ENCODE measurements at regions not wholly inside any gene's neighbourhood (a gene's known extent, or its start where the extent isn't known, plus 50 kb on each side); places are given as distances from the start of the nearest gene placed in this dataset.

DNA sequence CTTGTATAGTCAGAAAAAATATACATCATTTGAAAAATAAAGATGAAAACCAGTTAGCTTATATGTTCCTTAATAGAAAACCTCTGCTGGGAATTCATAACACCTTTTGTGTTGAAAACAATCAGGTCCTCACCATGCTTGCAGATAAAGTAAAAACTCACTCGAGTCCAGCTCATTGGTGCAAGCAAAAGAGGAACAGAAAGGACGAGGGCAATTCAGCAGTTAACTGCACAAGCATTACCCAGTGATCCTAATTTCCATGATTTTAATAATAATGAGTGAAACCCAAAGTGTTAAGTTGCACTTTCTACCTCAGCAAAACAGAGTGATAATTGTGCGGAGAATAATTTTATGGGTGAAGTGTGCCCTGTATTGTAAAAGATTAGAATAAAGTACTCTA is 839.9 kb downstream of the BCL11A start:
- no peak for DNase-seq
- Histone ChIP-seq H3K36me3 (ENCODE audit: insufficient read depth in 1 of 2, low read depth in 1 of 2) (no peaks in the 10 kb centered on the region), H3K9me3 (no peaks in the 10 kb centered on the region), H3K27me3 (ENCODE audit: insufficient read depth in 3 of 3, low read length in 2 of 3) (peaks cover 0 to 2% (median 0%) of the 10 kb centered on the region in 3 donors), H3K27ac (no peak overlapping the region), H3K4me1 (no peaks in the 10 kb centered on the region), H3K4me3 (no peak overlapping the region)
- WGBS, 3 donors: 68 to 73% (median 72%) methylated on average over 3 of the region's 3 CpGs
- no peak for ATAC-seq
- TF ChIP-seq, protein P1, sequence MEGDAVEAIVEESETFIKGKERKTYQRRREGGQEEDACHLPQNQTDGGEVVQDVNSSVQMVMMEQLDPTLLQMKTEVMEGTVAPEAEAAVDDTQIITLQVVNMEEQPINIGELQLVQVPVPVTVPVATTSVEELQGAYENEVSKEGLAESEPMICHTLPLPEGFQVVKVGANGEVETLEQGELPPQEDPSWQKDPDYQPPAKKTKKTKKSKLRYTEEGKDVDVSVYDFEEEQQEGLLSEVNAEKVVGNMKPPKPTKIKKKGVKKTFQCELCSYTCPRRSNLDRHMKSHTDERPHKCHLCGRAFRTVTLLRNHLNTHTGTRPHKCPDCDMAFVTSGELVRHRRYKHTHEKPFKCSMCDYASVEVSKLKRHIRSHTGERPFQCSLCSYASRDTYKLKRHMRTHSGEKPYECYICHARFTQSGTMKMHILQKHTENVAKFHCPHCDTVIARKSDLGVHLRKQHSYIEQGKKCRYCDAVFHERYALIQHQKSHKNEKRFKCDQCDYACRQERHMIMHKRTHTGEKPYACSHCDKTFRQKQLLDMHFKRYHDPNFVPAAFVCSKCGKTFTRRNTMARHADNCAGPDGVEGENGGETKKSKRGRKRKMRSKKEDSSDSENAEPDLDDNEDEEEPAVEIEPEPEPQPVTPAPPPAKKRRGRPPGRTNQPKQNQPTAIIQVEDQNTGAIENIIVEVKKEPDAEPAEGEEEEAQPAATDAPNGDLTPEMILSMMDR (IDR thresholded peaks at IDR 0.05): no peak
- intact Hi-C loops (cut with DNase I): no loop called here

DNA sequence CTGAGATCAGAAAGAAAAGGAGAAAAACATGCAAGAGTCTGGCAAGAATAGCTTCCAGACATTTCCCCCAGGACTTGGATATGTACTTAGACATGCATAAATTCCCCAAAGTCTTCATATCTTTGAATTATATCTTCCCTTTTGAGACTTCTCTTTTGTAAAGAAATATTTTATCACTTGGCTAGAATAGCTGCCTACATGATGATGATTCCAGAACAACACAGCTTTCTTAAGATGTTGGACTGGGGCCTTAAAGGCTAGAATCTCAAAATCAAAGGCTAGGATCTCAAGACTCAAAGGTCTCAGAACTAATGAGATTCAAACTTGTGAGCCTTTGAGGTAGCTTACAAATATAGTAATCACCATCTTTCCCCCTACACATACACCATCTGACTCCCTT is 842.3 kb downstream of the BCL11A start:
- ATAC-seq: no peak
- H3K9me3 ChIP-seq: no peaks in the 10 kb centered on the region
- peaks cover 0 to 2% (median 0%) of the 10 kb centered on the region in 3 donors for H3K27me3 ChIP-seq (ENCODE audit: insufficient read depth in 3 of 3, low read length in 2 of 3)
- H3K27ac ChIP-seq: no peak overlapping the region
- TF ChIP-seq, protein P1 (IDR thresholded peaks at IDR 0.05): no peak
- intact Hi-C loops (cut with DNase I): no loop called here
- no peaks in the 10 kb centered on the region for H3K4me1 ChIP-seq
- H3K4me3 ChIP-seq: no peak overlapping the region
- H3K36me3 ChIP-seq (ENCODE audit: insufficient read depth in 1 of 2, low read depth in 1 of 2): no peaks in the 10 kb centered on the region
- DNase-seq: no peak

GRCh38 chr2:59706729-59707128 is 846.7 kb downstream of the BCL11A start:
- no peak overlapping the region for H3K27ac ChIP-seq
- TF ChIP-seq, protein P1 (IDR thresholded peaks at IDR 0.05): no peak
- 74 to 80% (median 77%) methylated on average over 4 of the region's 4 CpGs for WGBS, 3 donors
- H3K36me3 ChIP-seq (ENCODE audit: insufficient read depth in 1 of 2, low read depth in 1 of 2): no peaks in the 10 kb centered on the region
- H3K4me3 ChIP-seq: no peak overlapping the region
- no peak for ATAC-seq
- H3K4me1 ChIP-seq: no peaks in the 10 kb centered on the region
- intact Hi-C loops (cut with DNase I): no loop called here
- H3K9me3 ChIP-seq: no peaks in the 10 kb centered on the region
- DNase-seq: no peak
- no peaks in the 10 kb centered on the region for H3K27me3 ChIP-seq (ENCODE audit: insufficient read depth in 3 of 3, low read length in 2 of 3)

DNA sequence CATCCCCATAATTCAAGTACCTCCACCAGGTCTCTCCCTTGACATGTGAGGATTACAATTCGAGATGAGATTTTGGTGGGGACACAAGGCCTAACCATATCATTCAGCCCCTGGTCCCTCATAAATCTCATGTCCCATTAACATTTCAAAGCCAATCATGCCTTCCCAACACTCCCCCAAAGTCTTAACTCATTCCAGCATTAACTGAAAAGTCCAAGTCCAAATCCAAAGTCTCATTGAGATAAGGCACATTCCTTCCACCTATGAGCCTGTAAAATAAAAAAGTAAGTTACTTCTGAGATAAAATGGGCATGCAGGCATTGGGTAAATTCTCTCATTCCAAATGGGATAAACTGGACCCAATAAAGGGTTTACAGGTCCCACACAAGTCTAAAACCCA is 849.7 kb downstream of the BCL11A start:
- Histone ChIP-seq H3K36me3 (ENCODE audit: insufficient read depth in 1 of 2, low read depth in 1 of 2) (no peaks in the 10 kb centered on the region), H3K4me1 (no peaks in the 10 kb centered on the region), H3K4me3 (no peak overlapping the region), H3K27ac (no peak overlapping the region), H3K9me3 (no peaks in the 10 kb centered on the region), H3K27me3 (ENCODE audit: insufficient read depth in 3 of 3, low read length in 2 of 3) (no peaks in the 10 kb centered on the region)
- TF ChIP-seq, protein P1 (IDR thresholded peaks at IDR 0.05): no peak
- 55 to 65% (median 56%) methylated on average over 1 of the region's 1 CpG for WGBS, 3 donors
- intact Hi-C loops (cut with DNase I): no loop called here
- ATAC-seq (no peak), DNase-seq (no peak)

DNA sequence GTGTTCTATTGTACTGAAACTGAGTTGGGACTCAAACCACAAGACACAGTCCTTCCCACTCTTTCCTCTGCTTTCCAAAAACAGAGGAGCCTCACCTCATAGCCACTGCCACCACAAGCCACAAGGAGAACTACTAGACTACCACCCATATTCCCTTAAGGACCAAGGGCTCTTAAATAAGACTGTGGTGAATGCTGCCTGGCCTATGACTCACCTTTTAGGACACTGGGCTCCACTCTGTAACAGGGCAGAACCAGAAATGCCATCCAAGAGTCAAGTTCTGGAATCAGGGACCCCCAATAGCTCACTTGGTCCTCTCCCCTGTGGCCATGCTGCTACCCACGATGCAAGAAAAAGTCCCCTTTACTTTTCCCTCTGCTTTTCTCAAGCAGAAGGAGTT is 851.4 kb downstream of the BCL11A start:
- Histone ChIP-seq H3K9me3 (no peaks in the 10 kb centered on the region), H3K36me3 (ENCODE audit: insufficient read depth in 1 of 2, low read depth in 1 of 2) (no peaks in the 10 kb centered on the region), H3K27me3 (ENCODE audit: insufficient read depth in 3 of 3, low read length in 2 of 3) (no peaks in the 10 kb centered on the region), H3K27ac (no peak overlapping the region), H3K4me3 (no peak overlapping the region), H3K4me1 (no peaks in the 10 kb centered on the region)
- intact Hi-C loops (cut with DNase I): no loop called here
- ATAC-seq (no peak), DNase-seq (no peak)
- TF ChIP-seq, protein P1 (IDR thresholded peaks at IDR 0.05): no peak
- WGBS, 3 donors: 67 to 75% (median 70%) methylated on average over 1 of the region's 1 CpG
